Endodermal cell (in vitro differentiated cells): ENCODE measurements at regions not wholly inside any gene's neighbourhood (a gene's known extent, or its start where the extent isn't known, plus 50 kb on each side); places are given as distances from the start of the nearest gene placed in this dataset.
"Not testable (repeated sequence)": the region's sequence is repeated elsewhere in the genome, so short reads cannot be mapped to it uniquely, and the experiment has no call there.

ENCODE experiments used
- DNase-seq: peaks from one replicate; pipeline ENCODE4 v3.0.0-alpha.2; 2017
- H3K27ac ChIP-seq: 2 replicates; pipeline ENCODE4 v1.5.1; 2013; ENCODE audit warnings: mild to moderate bottlenecking, low read depth, low read length, moderate library complexity
- H3K27me3 ChIP-seq: 2 replicates; pipeline ENCODE4 v1.6.1; 2013; ENCODE audit warnings: mild to moderate bottlenecking, low read length, moderate library complexity; ENCODE audit not compliant: insufficient read depth, control insufficient read depth, poor library complexity, severe bottlenecking
- H3K36me3 ChIP-seq: 2 replicates; pipeline ENCODE4 v1.7.0; 2013; ENCODE audit warnings: mild to moderate bottlenecking, low read length, moderate library complexity; ENCODE audit not compliant: control insufficient read depth, insufficient read depth
- H3K4me1 ChIP-seq: one replicate; pipeline ENCODE4 v1.7.0; 2013; ENCODE audit warnings: low read length; ENCODE audit not compliant: control insufficient read depth, insufficient read depth
- H3K4me3 ChIP-seq: 2 replicates; pipeline ENCODE4 v1.5.1; 2013; ENCODE audit warnings: mild to moderate bottlenecking, low read length, moderate library complexity
- H3K9ac ChIP-seq: 2 replicates; pipeline ENCODE4 v1.6.1; 2013; ENCODE audit warnings: mild to moderate bottlenecking, low read length, moderate library complexity; ENCODE audit not compliant: poor library complexity, severe bottlenecking; ENCODE audit errors: extremely low read depth
- H3K9me3 ChIP-seq: 2 replicates; pipeline ENCODE4 v1.6.1; 2013; ENCODE audit warnings: mild to moderate bottlenecking, low read length, moderate library complexity; ENCODE audit not compliant: control insufficient read depth
- H3K27ac Mint-ChIP-seq: 2 replicates; pipeline ENCODE4 v1.8.0; 2020; ENCODE audit warnings: mixed read lengths
- H3K27me3 Mint-ChIP-seq: 2 replicates; pipeline ENCODE4 v1.8.0; 2021; ENCODE audit warnings: mild to moderate bottlenecking, mixed read lengths; ENCODE audit not compliant: insufficient read depth
- H3K36me3 Mint-ChIP-seq: 2 replicates; pipeline ENCODE4 v1.8.0; 2020; ENCODE audit warnings: low read depth, mixed read lengths
- H3K4me1 Mint-ChIP-seq: 2 replicates; pipeline ENCODE4 v1.8.0; 2020; ENCODE audit warnings: mixed read lengths
- H3K4me3 Mint-ChIP-seq: 2 replicates; pipeline ENCODE4 v1.8.0; 2020; ENCODE audit warnings: mild to moderate bottlenecking, moderate library complexity, mixed read lengths
- H3K9me3 Mint-ChIP-seq: 2 replicates; pipeline ENCODE4 v1.8.0; 2020; ENCODE audit warnings: mild to moderate bottlenecking, mixed read lengths
- CTCF ChIP-seq: fragments of 200-600 bp; sonication (generic); conservative IDR thresholded peaks from 2 replicates; pipeline ENCODE4 v1.5.0; 2021; ENCODE audit warnings: antibody characterized with exemption, mild to moderate bottlenecking
- WGBS, 2 experiments: methylation state at CpG; one replicate each; pipeline versions ENCODE4 v1.1.5 to v1.1.7; 2013; ENCODE audit warnings: missing lambda C conversion rate in 2 of 2, mixed read lengths in 1 of 2; ENCODE audit not compliant: insufficient coverage in 1 of 2, insufficient read length in 1 of 2; 5-methylcytosine and 5-hydroxymethylcytosine counted together

GRCh38 chr11:67732045-67732787 is 57.8 kb upstream of the ALDH3B2 start:
- 80 to 81% methylated on average over 24 to 42 of the region's 42 CpGs for WGBS, 2 experiments
- peaks cover 38% of the 10 kb centered on the region for H3K4me1 Mint-ChIP-seq
- Histone ChIP-seq H3K36me3 (no peaks in the 10 kb centered on the region), H3K9ac (no peak overlapping the region), H3K9me3 (no peaks in the 10 kb centered on the region), H3K4me1 (no peaks in the 10 kb centered on the region), H3K27me3 (no peaks in the 10 kb centered on the region), H3K4me3 (no peak overlapping the region), H3K27ac (no peak overlapping the region)
- no peaks in the 10 kb centered on the region for H3K36me3 Mint-ChIP-seq
- DNase-seq = peak; percentile 77
- peak; percentile 78 for TF ChIP-seq CTCF
- H3K4me3 Mint-ChIP-seq = peak overlapping the region; percentile 46
- no peak overlapping the region for H3K27ac Mint-ChIP-seq
- H3K9me3 Mint-ChIP-seq = no peaks in the 10 kb centered on the region
- H3K27me3 Mint-ChIP-seq = peaks cover 8% of the 10 kb centered on the region

- peaks cover 8% of the 10 kb centered on the region for H3K27me3 Mint-ChIP-seq
- H3K36me3 ChIP-seq = no peaks in the 10 kb centered on the region
- 82 to 100% methylated on average over 3 to 13 of the region's 14 CpGs for WGBS, 2 experiments
- H3K4me1 Mint-ChIP-seq = peaks cover 44% of the 10 kb centered on the region
- H3K36me3 Mint-ChIP-seq = no peaks in the 10 kb centered on the region
- H3K27ac ChIP-seq = no peak overlapping the region
- no peak overlapping the region for H3K27ac Mint-ChIP-seq
- no peaks in the 10 kb centered on the region for H3K27me3 ChIP-seq
- no peaks in the 10 kb centered on the region for H3K9me3 ChIP-seq
- TF ChIP-seq CTCF = no peak
- DNase-seq = no peak
- H3K9ac ChIP-seq = no peak overlapping the region
- no peaks in the 10 kb centered on the region for H3K4me1 ChIP-seq
- H3K4me3 Mint-ChIP-seq = peak overlapping the region; percentile 46
- no peak overlapping the region for H3K4me3 ChIP-seq
- no peaks in the 10 kb centered on the region for H3K9me3 Mint-ChIP-seq
Measured at GRCh38 chr11:67731583-67731982, 57.2 kb upstream of the ALDH3B2 start.

- Mint-ChIP-seq H3K27ac (peak overlapping the region; percentile 97), H3K4me1 (peaks cover 44% of the 10 kb centered on the region), H3K4me3 (peak overlapping the region; percentile 38)
- DNase-seq = peak; percentile 76
- not testable (repeated sequence) for H3K27me3 ChIP-seq, H3K27me3 Mint-ChIP-seq, H3K4me1 ChIP-seq, H3K36me3 Mint-ChIP-seq, H3K4me3 ChIP-seq, H3K36me3 ChIP-seq, H3K9me3 Mint-ChIP-seq, H3K9me3 ChIP-seq
- WGBS, 2 experiments = 46 to 76% methylated on average over 2 to 3 of the region's 3 CpGs
- Histone ChIP-seq H3K9ac (peak overlapping the region; percentile 20), H3K27ac (peak overlapping the region; percentile 75)
Measured at GRCh38 chr11:67728163-67728571, 53.7 kb upstream of the ALDH3B2 start.

GRCh38 chr11:67727066-67728040 is 52.9 kb upstream of the ALDH3B2 start:
- H3K27me3 ChIP-seq, H3K4me3 ChIP-seq, DNase-seq, H3K9me3 Mint-ChIP-seq, H3K27ac ChIP-seq, H3K4me1 ChIP-seq, H3K36me3 ChIP-seq, H3K36me3 Mint-ChIP-seq, H3K9ac ChIP-seq, H3K9me3 ChIP-seq, H3K27me3 Mint-ChIP-seq: not testable (repeated sequence)
- peaks cover 43% of the 10 kb centered on the region for H3K4me1 Mint-ChIP-seq
- 88 to 90% methylated on average over 9 to 13 of the region's 19 CpGs for WGBS, 2 experiments
- H3K4me3 Mint-ChIP-seq = peak overlapping the region; percentile 38
- peak overlapping the region; percentile 97 for H3K27ac Mint-ChIP-seq
